ENCODE measurements at regions not wholly inside any gene's neighbourhood (a gene's known extent, or its start where the extent isn't known, plus 50 kb on each side); places are given as distances from the start of the nearest gene placed in this dataset.

DNA sequence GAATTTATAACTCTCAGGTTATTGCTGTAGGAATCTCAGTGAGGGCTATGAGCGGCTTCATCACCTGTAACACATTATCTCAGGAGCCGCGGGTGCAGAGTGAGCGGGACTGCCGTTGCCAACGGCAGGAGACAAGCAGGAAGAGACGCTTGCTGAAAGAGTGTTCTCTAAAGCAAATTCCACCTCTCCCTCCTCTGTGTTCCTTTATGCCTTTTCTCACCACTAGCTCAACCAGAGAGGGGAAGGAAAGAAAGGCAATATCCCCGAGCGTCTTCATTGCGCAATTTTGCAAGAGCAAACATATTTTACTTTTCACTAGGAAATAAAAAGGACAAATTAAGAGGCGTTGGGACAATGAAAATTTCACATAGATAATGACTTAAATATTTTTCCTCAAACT is 185.2 kb upstream of the EXOC2 start:
- intact Hi-C loops (cut with DNase I), result no loop called here
- H3K4me3 ChIP-seq, result no peak overlapping the region
- H3K27me3 ChIP-seq, result no peaks in the 10 kb centered on the region
- H3K36me3 ChIP-seq, result no peaks in the 10 kb centered on the region
- no peaks in the 10 kb centered on the region for H3K4me1 ChIP-seq
- DNase-seq (no peak), ATAC-seq (no peak)
- 58% methylated on average over 5 of the region's 11 CpGs for WGBS (ENCODE audit: insufficient coverage, low coverage, low lambda C conversion rate, missing lambda C conversion rate)
- H3K9me3 ChIP-seq, result no peaks in the 10 kb centered on the region
- no peak overlapping the region for H3K27ac ChIP-seq
- TF ChIP-seq CTCF (IDR thresholded peaks at IDR 0.05), result no peak

GRCh38 chr6:875012-875411 is 182.1 kb upstream of the EXOC2 start:
- TF ChIP-seq POLR2A (IDR thresholded peaks at IDR 0.05) (no peak), CTCF (IDR thresholded peaks at IDR 0.05) (no peak)

DNA sequence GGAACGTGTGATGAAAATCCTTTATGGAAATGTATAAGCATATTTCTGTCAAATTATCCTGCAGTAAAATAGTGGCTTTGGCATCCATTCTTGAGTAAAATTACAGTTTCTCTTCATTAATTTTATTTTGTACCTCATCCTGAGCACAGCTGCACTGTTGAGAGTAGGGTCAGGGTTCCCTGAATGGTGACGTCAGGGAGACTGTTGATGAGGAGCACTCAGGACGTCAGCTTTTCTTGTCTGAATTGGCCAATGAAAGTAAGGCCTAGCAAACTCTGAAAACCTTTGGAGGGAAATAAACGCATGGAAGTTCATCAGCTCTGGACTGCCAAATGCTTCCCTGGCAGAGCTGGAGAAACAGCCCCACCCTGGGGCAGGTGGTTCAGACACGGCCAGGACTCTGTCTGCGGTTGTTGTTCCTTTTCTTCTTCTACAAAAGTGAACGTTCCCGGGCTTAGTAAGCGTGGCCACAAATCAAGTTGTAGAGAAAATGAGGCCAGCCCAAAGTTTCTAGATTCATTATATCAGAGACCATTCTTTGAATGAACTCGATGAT is 179.7 kb upstream of the EXOC2 start:
- intact Hi-C loops (cut with DNase I), result no loop called here
- WGBS (ENCODE audit: insufficient coverage, low coverage, low lambda C conversion rate, missing lambda C conversion rate), result 90% methylated on average over 10 of the region's 10 CpGs
- no peak overlapping the region for H3K4me3 ChIP-seq
- no peak overlapping the region for H3K27ac ChIP-seq
- H3K9me3 ChIP-seq, result no peaks in the 10 kb centered on the region
- no peaks in the 10 kb centered on the region for H3K27me3 ChIP-seq
- TF ChIP-seq CTCF (IDR thresholded peaks at IDR 0.05) (no peak), POLR2A (IDR thresholded peaks at IDR 0.05) (no peak)
- no peak for DNase-seq
- H3K36me3 ChIP-seq, result no peaks in the 10 kb centered on the region
- ATAC-seq, result no peak
- no peaks in the 10 kb centered on the region for H3K4me1 ChIP-seq

More at GRCh38 chr6:875012-875411, 182.1 kb upstream of the EXOC2 start:
- H3K4me3 ChIP-seq, result no peak overlapping the region
- no peak for ATAC-seq
- no peaks in the 10 kb centered on the region for H3K4me1 ChIP-seq
- no peak for DNase-seq
- no peaks in the 10 kb centered on the region for H3K36me3 ChIP-seq
- WGBS (ENCODE audit: insufficient coverage, low coverage, low lambda C conversion rate, missing lambda C conversion rate), result 52% methylated on average over 5 of the region's 8 CpGs
- H3K27ac ChIP-seq, result no peak overlapping the region
- no peaks in the 10 kb centered on the region for H3K9me3 ChIP-seq
- H3K27me3 ChIP-seq, result no peaks in the 10 kb centered on the region
- intact Hi-C loops (cut with DNase I), result no loop called here

DNA sequence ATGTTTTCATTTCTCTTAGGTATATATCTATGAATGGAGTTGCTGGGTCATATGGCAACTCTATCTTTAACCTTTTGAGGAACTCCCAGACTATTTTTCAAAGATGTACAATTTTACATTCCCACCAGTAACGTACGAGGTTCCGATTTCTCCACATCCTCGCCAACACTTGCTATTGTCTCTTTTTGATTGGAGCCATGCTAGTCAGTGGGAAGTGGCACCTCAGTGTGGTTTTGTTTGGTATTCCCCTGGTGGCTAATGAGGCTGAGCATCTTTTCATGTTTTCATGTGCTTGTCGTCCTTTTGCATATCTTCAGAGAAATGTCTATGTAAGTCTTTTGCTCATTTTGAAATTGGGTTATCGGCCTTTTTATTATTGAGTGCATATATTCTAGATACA is 178.6 kb upstream of the EXOC2 start:
- no peak overlapping the region for H3K4me3 ChIP-seq
- H3K27ac ChIP-seq, result no peak overlapping the region
- no peaks in the 10 kb centered on the region for H3K4me1 ChIP-seq
- no peaks in the 10 kb centered on the region for H3K27me3 ChIP-seq
- DNase-seq (no peak), ATAC-seq (no peak)
- intact Hi-C loops (cut with DNase I), result no loop called here
- H3K9me3 ChIP-seq, result no peaks in the 10 kb centered on the region
- H3K36me3 ChIP-seq, result no peaks in the 10 kb centered on the region
- no peak for TF ChIP-seq POLR2A (IDR thresholded peaks at IDR 0.05)
- TF ChIP-seq CTCF (IDR thresholded peaks at IDR 0.05), result no peak
- 93% methylated on average over 6 of the region's 6 CpGs for WGBS (ENCODE audit: insufficient coverage, low coverage, low lambda C conversion rate, missing lambda C conversion rate)

DNA sequence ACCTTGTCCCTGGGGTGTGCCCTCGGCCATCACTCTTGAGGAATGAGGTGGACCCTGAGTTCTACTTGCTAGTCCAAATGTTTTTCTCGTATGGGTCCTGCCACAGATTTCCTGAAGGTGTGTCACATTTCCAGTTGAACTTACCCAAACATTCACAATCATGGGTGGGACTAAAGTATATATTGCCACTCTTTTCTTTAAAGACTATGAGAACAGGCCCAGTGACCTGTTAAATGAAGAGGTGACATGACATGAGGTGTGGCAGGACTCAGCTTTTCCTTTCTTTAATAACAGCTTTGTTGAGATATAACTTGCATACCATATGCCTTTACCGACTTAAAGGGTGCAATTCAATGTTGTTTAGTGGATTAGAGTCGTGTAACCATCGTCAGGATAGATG is 177.2 kb upstream of the EXOC2 start:
- H3K36me3 ChIP-seq, result no peaks in the 10 kb centered on the region
- no peaks in the 10 kb centered on the region for H3K9me3 ChIP-seq
- no peaks in the 10 kb centered on the region for H3K27me3 ChIP-seq
- TF ChIP-seq CTCF (IDR thresholded peaks at IDR 0.05) (no peak), POLR2A (IDR thresholded peaks at IDR 0.05) (no peak)
- H3K4me3 ChIP-seq, result no peak overlapping the region
- DNase-seq (no peak), ATAC-seq (no peak)
- H3K4me1 ChIP-seq, result no peaks in the 10 kb centered on the region
- no peak overlapping the region for H3K27ac ChIP-seq
- intact Hi-C loops (cut with DNase I), result no loop called here
- 58% methylated on average over 5 of the region's 5 CpGs for WGBS (ENCODE audit: insufficient coverage, low coverage, low lambda C conversion rate, missing lambda C conversion rate)
